Lung (tissue), 11 donors: ENCODE measurements at regions not wholly inside any gene's neighbourhood (a gene's known extent, or its start where the extent isn't known, plus 50 kb on each side); places are given as distances from the start of the nearest gene placed in this dataset.

Source experiments
- ATAC-seq: fragments of 200-7000 bp; cut with Tn5 transposase; one replicate; pipeline ENCODE4 v1.9.1; 2020; ENCODE audit warnings: moderate number of reproducible peaks; ENCODE audit not compliant: insufficient read depth, low FRiP score
- DNase-seq, 3 donors: peaks; one replicate each; pipeline ENCODE4 v3.0.0-alpha.2; 2013 to 2017
- H3K27ac ChIP-seq, 2 donors: one replicate each; pipeline ENCODE4 v1.5.1; 2013; ENCODE audit warnings: mild to moderate bottlenecking in 2 of 2, moderate library complexity in 2 of 2, control low read depth in 1 of 2, inconsistent platforms in 1 of 2, low read depth in 1 of 2, low read length in 1 of 2
- H3K27me3 ChIP-seq, 3 donors: one replicate each; pipeline ENCODE4 v1.5.1; 2013; ENCODE audit warnings: low read length in 2 of 3; ENCODE audit not compliant: control insufficient read depth in 3 of 3, insufficient read depth in 3 of 3
- H3K36me3 ChIP-seq, 4 donors: one replicate each; pipeline ENCODE4 v1.5.1; 2013; ENCODE audit warnings: low read length in 4 of 4, mild to moderate bottlenecking in 1 of 4, moderate library complexity in 1 of 4; ENCODE audit not compliant: control insufficient read depth in 4 of 4, insufficient read depth in 4 of 4
- H3K4me1 ChIP-seq, 5 donors: one replicate each; pipeline ENCODE4 v1.5.1; 2013; ENCODE audit warnings: low read length in 5 of 5, mild to moderate bottlenecking in 2 of 5, moderate library complexity in 1 of 5; ENCODE audit not compliant: control insufficient read depth in 5 of 5, insufficient read depth in 5 of 5
- H3K4me3 ChIP-seq: one replicate; pipeline ENCODE4 v1.5.1; 2013; ENCODE audit warnings: mild to moderate bottlenecking, control low read depth, moderate library complexity
- H3K9ac ChIP-seq, 2 donors: one replicate each; pipeline ENCODE4 v1.5.1; 2013; ENCODE audit warnings: low read length in 2 of 2, control low read depth in 1 of 2; ENCODE audit not compliant: insufficient read depth in 1 of 2
- H3K9me3 ChIP-seq, 4 donors: one replicate each; pipeline ENCODE4 v1.5.1; 2013; ENCODE audit warnings: low read length in 3 of 4, mild to moderate bottlenecking in 1 of 4, moderate library complexity in 1 of 4; ENCODE audit not compliant: control insufficient read depth in 4 of 4, insufficient read depth in 3 of 4
- WGBS, 2 donors: extraction: QIAGEN DNeasy Blood & Tissue Kit; methylation state at CpG; one replicate each; pipeline ENCODE4 v1.1.7; 2013; 5-methylcytosine and 5-hydroxymethylcytosine counted together
- TF ChIP-seq, protein P1 (sequence below): IDR thresholded peaks from 2 replicates; pipeline ENCODE4 v1.5.1; 2012; ENCODE audit warnings: mild to moderate bottlenecking; ENCODE audit errors: control extremely low read depth, extremely low read depth
- donor health status: control.
- donor health status: control.
- donor health status: Bipolar disorder and iron deficiency.
- donor health status: healthy.
- donor health status: DM: yes; HTN: yes; CAD: no.

GRCh38 chr11:57082125-57082524, 93.4 kb downstream of the OR5AK2 start:
- H3K27me3 ChIP-seq: no peaks in the 10 kb centered on the region
- no peak overlapping the region for H3K9ac ChIP-seq
- DNase-seq: no peak
- H3K4me3 ChIP-seq: no peak overlapping the region
- H3K4me1 ChIP-seq: peaks cover 0 to 2% (median 0%) of the 10 kb centered on the region in 5 donors
- TF ChIP-seq, protein P1, sequence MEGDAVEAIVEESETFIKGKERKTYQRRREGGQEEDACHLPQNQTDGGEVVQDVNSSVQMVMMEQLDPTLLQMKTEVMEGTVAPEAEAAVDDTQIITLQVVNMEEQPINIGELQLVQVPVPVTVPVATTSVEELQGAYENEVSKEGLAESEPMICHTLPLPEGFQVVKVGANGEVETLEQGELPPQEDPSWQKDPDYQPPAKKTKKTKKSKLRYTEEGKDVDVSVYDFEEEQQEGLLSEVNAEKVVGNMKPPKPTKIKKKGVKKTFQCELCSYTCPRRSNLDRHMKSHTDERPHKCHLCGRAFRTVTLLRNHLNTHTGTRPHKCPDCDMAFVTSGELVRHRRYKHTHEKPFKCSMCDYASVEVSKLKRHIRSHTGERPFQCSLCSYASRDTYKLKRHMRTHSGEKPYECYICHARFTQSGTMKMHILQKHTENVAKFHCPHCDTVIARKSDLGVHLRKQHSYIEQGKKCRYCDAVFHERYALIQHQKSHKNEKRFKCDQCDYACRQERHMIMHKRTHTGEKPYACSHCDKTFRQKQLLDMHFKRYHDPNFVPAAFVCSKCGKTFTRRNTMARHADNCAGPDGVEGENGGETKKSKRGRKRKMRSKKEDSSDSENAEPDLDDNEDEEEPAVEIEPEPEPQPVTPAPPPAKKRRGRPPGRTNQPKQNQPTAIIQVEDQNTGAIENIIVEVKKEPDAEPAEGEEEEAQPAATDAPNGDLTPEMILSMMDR: no peak
- no peak overlapping the region for H3K27ac ChIP-seq
- H3K9me3 ChIP-seq: peaks cover 0 to 2% (median 0%) of the 10 kb centered on the region in 4 donors
- H3K36me3 ChIP-seq: no peaks in the 10 kb centered on the region
- no peak for ATAC-seq
- 83 to 86% methylated on average over 1 of the region's 1 CpG for WGBS, 2 donors

GRCh38 chr11:57083641-57084385, 95.1 kb downstream of the OR5AK2 start:
- Histone ChIP-seq H3K9me3 (peaks cover 0 to 2% (median 0%) of the 10 kb centered on the region in 4 donors), H3K4me1 (peaks cover 0 to 4% (median 0%) of the 10 kb centered on the region in 5 donors), H3K36me3 (no peaks in the 10 kb centered on the region), H3K27ac (no peak overlapping the region), H3K4me3 (no peak overlapping the region), H3K9ac (no peak overlapping the region), H3K27me3 (no peaks in the 10 kb centered on the region)
- ATAC-seq (no peak), DNase-seq (no peak)
- 65 to 72% methylated on average over 2 of the region's 2 CpGs for WGBS, 2 donors
- TF ChIP-seq, protein P1: no peak

DNA sequence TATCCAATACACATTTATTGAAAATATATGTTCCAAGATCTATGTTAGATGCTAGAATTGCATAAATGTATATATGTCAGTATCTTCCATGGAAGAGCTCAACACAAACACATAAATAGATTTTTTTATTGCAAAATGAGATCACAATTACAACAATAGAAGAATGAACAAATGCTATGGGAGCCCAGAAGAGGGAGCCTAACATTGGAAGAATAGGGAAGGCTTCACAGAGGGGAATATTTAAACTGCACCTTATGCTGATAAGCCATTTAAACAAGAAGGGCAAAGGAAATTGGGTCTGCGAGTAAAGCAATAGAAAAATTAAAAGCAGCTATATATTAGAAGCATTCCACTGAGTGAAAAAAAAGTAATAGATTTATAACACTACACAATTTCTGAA, 96.1 kb upstream of the LRRC55 start:
- Histone ChIP-seq H3K9ac (no peak overlapping the region), H3K9me3 (peaks cover 0 to 2% (median 0%) of the 10 kb centered on the region in 4 donors), H3K27ac (no peak overlapping the region), H3K27me3 (no peaks in the 10 kb centered on the region), H3K4me3 (no peak overlapping the region), H3K4me1 (peaks cover 0 to 4% (median 0%) of the 10 kb centered on the region in 5 donors), H3K36me3 (no peaks in the 10 kb centered on the region)
- 46 to 48% methylated on average over 1 of the region's 1 CpG for WGBS, 2 donors
- TF ChIP-seq, protein P1: no peak
- DNase-seq (peak in 2 of 3 donors; percentile 38 to 50), ATAC-seq (no peak)
